GM20431 (cell line): ENCODE measurements at regions not wholly inside any gene's neighbourhood (a gene's known extent, or its start where the extent isn't known, plus 50 kb on each side); places are given as distances from the start of the nearest gene placed in this dataset.
"Not testable (repeated sequence)": the region's sequence is repeated elsewhere in the genome, so short reads cannot be mapped to it uniquely, and the experiment has no call there.

ENCODE experiments used
- in situ Hi-C: fragments of 300-500 bp; cut with MseI, MboI; formaldehyde crosslinking; loops from one replicate; pipeline ENCODE4 v1.15.0; 2020; ENCODE audit warnings: low sequenced_read_pairs; ENCODE audit not compliant: unreplicated experiment

DNA sequence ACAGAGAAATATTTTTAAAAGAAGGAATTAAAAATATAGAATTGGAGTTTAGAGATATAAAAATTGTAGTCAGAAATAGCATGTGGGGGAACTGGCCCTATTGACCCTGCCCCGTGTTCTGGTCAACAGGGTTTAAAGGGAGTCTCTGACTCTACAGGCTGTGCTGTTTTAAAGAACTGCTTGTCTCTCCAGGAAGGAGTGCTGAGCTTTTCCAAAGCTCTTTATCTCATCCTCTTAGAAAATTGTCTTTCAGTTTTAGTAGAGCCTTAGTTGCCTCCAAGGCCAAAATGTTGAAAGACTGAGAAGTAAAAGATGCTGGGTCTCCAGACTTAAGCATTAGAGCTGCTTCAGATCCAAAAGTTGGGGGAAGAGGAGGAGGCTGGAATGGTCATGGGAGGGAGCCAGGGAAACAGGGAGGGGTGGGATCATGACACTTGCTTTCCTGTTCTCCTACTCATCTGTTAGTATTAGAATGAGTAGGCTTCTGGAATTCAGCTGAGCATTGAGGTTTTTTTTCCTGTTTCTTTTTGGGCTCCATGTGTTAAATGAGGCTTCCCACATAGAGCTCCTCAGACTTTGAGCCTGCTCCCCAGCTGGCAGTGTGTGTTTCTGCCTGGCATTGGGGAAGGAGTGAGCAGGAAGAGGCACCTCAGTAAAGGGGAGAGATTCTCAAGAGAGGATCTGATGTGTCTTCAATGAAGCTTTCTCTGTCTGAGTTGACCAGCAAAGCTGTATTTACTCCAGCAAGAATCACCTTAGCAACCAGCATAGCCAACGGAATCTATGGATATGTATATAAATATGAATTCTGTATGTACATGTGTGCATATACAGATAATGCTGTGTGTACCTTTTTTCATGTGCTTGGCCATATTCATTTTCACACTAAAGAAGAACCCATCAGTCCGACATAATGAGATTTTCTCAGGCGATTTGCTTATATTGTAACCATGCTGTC is 186.8 kb upstream of the FBXO11 start:
- in situ Hi-C loops = no loop called here

GRCh38 chr2:48096765-48097164 is 190.5 kb upstream of the FBXO11 start:
- in situ Hi-C loops = not testable (repeated sequence)

- in situ Hi-C loops = no loop called here
These were observed 192.2 kb upstream of the FBXO11 start for GRCh38 chr2:48098539-48098938.

GRCh38 chr2:48104418-48104817 is 198.1 kb upstream of the FBXO11 start:
- in situ Hi-C loops = loop anchor here (10.0 kb wide), 1 partner anchor 250 kb away; no protein-coding TSS in a partner anchor

GRCh38 chr2:48105848-48106247 is 199.6 kb upstream of the FBXO11 start:
- in situ Hi-C loops = loop anchor here (10.0 kb wide), 1 partner anchor 251 kb away; no protein-coding TSS in a partner anchor

- in situ Hi-C loops = loop anchor here (10.0 kb wide), 1 partner anchor 253 kb away; no protein-coding TSS in a partner anchor
These were observed 201.1 kb upstream of the FBXO11 start for GRCh38 chr2:48107326-48107925.

- in situ Hi-C loops = loop anchor here (10.0 kb wide), 1 partner anchor 254 kb away; no protein-coding TSS in a partner anchor
These were observed 202.2 kb upstream of the FBXO11 start for GRCh38 chr2:48108455-48108854.

DNA sequence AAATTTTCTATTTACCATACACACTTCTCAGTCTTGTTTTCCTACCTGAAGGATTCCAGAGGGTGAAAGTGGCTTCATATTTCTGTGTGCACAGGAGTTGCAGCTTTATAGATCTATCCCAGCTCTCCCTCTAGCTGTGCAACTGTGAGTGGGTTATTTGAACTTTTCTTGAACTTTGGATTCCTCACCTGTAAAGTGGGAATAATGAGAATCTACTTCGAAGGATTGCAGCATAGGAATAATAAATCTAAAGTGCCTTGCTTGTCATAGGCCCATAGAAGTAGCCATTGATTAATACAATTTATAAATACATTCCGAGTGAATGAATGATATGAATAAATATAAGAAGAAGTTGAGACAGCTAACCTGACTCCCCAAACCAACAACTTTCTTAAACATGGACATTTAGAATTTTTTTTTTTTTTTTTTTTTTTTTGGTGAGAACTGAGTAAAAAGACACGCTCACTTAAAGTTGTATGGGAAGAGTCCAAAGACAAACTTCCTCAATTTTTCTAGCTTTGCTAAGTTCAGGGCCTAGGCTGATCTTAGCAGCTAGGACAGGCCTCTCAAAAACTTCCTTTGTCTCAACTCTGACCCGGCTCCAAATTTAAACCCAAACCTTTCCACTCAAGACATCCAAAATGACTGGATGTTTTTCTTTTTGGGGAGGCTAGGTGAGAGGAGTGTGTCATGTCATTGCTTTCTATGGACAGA is 203.3 kb upstream of the FBXO11 start:
- in situ Hi-C loops = loop anchor here (10.0 kb wide), 1 partner anchor 255 kb away; no protein-coding TSS in a partner anchor

DNA sequence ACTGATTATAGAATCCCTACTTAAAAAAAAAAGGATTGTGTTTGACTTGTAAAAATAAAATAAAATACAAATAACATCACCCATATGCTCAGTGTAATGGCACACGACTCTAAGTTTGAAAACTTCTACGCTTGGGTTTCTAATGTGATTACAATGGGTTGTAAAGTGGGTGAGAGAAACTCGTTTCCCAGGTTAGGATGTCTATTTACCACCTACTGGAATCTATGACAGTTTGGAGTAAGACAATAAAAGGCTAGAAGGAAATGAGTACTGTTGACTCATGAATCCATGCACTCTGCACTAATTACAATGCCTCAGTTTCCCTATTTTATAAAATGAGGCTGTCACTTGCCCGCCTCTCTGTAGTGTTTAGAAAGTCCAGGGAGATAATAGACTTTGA is 204.0 kb upstream of the FOXN2 start:
- in situ Hi-C loops = no loop called here

- in situ Hi-C loops = no loop called here
These were observed 201.4 kb upstream of the FOXN2 start for GRCh38 chr2:48112911-48113680.

DNA sequence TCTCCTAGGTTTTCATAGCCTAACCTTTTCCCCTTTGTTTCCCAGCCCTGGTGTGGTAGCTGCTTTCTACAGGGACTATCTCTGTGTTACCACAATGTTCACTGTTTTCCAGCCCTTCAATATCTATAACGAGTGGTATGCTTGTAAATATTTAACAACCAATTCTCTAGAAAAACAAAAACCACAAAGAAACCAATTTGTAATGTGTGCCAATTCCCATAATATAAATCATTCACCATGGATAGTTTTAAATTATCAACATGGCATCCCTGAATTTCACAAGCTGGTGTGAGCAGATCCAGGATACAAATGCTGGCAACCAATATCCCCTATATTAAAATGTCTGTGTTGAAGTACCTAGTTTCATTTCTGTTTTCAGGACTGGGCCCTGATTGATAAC is 200.7 kb upstream of the FOXN2 start:
- in situ Hi-C loops = no loop called here

GRCh38 chr2:48114256-48114655 is 200.2 kb upstream of the FOXN2 start:
- in situ Hi-C loops = no loop called here

DNA sequence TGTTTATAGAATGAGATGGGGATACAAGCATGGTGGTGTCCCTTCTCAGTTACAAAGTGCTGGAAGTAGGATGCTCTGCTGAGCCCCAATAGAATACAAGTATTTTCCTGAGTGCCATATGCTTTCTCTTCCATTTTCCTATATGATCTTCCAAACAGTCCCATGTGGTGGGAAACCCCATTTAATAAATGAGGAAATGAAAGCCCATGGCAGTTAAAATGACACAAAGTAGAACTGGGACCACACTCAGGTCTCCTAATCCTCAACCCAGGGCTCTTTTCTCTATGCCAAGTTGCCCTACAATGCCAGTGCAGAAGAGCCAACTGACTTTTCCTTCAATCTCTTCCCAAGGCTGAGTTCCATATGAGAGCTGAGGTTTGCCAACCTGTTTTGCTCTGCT is 198.0 kb upstream of the FOXN2 start:
- in situ Hi-C loops = no loop called here

DNA sequence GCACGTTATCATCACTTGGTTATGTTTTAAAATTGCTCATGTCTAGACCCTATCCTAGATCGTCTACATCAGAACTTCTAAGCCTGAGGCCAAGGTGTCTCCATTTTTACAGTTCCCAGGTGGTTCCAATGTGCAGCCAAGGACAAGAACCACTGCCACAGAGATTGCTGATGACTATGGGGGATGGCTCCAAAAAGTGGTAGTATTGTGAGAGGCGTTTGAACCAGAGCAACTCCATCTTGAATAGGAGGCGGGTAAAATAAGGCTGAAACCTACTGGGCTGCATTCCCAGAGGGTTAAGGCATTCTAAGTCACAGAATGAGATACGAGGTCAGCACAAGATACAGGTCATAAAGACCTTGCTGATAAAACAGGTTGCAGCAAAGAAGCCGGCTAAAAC is 195.6 kb upstream of the FOXN2 start:
- in situ Hi-C loops = no loop called here

DNA sequence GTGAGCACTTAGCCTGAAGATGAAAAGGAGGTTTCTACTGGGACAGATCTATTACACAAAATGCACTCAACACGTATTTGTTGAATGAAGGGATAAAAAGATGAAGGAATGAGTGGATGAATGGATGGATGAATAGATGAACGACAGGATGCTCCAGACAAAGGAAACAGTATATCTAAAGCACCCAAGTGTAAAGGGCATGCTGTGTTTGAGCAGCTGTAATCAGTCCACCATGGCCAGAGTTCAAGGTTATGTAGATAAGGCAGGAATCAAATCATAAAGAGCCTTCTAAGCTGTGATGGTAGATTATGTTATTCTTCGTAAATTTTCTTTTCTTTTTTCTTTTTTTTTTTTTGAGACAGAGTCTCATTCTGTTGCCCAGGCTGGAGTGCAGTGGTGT is 194.4 kb upstream of the FOXN2 start:
- in situ Hi-C loops = no loop called here

DNA sequence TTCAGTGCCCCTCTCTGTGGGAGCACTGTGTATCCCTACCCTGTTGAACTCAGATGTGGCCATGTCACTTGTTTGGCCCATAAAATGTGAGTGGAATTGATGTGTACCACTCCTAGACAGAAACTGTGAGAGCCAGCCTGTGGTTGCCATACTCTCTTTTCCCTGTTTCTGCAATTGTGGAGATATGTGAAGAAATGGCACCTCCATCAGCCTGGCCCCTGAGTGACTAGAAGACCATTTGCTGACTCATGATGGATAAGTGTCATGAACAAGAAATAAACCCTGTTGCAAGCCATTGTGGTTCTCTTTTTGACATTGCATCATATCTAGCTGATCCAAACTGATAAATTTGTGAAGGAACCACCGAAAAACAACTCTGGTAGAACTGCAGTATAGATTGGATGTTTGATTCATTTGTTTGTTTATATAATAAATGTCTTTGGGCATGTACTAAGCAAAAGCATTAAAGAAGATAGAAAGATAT is 193.7 kb upstream of the FOXN2 start:
- in situ Hi-C loops = no loop called here

DNA sequence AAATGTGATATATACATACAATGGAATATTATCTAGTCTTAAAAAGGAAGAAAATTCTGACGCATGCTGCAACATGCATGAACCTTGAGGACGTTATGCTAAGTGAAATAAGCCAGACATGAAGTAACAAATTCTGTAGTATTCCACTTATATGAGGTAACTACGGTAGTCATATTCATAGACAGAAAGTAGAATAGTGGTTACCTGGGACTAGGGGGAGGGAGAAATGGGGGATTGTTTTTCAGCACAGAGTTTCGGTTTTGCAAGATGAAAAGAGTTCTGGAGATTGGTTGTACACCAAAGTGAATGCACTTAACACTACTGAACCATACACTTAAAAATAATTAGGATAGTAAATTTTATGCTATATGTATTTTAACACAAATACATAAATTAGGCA is 192.3 kb upstream of the FOXN2 start:
- in situ Hi-C loops = no loop called here

DNA sequence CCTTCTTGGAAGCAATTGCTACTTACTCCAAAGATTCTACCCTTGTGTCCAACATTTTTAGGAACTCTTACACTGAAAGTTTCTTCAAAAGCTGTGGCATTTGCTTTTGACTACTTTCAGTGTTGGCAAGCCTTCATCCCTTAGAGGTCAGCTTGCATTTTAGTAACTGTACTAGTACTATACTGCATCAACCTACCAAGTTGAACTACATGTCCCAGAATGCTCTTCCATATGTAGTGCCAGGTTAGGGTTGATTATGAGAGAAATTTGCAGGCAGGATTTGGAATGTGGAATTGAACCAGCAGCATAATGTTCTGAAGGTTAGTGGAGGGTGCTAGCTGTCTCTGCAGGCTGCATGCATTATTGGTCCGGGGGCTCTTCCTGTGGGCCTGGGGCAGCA is 189.9 kb upstream of the FOXN2 start:
- in situ Hi-C loops = no loop called here

- in situ Hi-C loops = no loop called here
These were observed 188.3 kb upstream of the FOXN2 start for GRCh38 chr2:48126162-48126561.
